Choroid plexus epithelial cell (primary cell): ENCODE measurements at regions not wholly inside any gene's neighbourhood (a gene's known extent, or its start where the extent isn't known, plus 50 kb on each side); places are given as distances from the start of the nearest gene placed in this dataset.

Source experiments
- DNase-seq: peaks from one replicate; pipeline ENCODE4 v3.0.0-alpha.2; 2010; ENCODE audit warnings: low read depth
- H3K4me3 ChIP-seq: 2 replicates; pipeline ENCODE4 v1.5.1; 2011; ENCODE audit warnings: low read depth, mild to moderate bottlenecking, control low read depth, low read length, moderate library complexity
- TF ChIP-seq, protein P1 (sequence below): conservative IDR thresholded peaks from 2 replicates; pipeline ENCODE4 v1.5.1; 2011; ENCODE audit warnings: low read depth, mild to moderate bottlenecking, control low read depth, inconsistent platforms, low read length, moderate library complexity

DNA sequence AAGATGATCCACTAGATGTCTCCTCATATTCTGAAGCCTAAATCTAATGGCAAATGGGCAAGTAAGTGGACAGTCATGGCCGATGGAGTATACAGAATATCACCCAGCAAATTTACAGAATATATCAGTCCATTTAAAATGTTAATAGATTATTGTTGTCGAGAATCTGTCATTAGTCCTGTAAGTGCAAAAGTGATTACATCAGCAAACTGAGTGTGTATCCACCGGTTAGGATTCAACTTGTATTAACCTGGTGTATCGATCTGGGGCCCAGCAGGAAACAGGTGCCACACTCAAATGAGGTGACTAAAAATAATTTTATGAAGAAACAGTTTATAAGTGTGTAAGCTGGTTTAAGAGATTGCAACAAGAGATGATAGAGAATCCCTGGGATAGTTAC is 367.9 kb upstream of the FAM47C start:
- TF ChIP-seq, protein P1, sequence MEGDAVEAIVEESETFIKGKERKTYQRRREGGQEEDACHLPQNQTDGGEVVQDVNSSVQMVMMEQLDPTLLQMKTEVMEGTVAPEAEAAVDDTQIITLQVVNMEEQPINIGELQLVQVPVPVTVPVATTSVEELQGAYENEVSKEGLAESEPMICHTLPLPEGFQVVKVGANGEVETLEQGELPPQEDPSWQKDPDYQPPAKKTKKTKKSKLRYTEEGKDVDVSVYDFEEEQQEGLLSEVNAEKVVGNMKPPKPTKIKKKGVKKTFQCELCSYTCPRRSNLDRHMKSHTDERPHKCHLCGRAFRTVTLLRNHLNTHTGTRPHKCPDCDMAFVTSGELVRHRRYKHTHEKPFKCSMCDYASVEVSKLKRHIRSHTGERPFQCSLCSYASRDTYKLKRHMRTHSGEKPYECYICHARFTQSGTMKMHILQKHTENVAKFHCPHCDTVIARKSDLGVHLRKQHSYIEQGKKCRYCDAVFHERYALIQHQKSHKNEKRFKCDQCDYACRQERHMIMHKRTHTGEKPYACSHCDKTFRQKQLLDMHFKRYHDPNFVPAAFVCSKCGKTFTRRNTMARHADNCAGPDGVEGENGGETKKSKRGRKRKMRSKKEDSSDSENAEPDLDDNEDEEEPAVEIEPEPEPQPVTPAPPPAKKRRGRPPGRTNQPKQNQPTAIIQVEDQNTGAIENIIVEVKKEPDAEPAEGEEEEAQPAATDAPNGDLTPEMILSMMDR, result no peak
- no peak overlapping the region for H3K4me3 ChIP-seq
- DNase-seq, result no peak

DNA sequence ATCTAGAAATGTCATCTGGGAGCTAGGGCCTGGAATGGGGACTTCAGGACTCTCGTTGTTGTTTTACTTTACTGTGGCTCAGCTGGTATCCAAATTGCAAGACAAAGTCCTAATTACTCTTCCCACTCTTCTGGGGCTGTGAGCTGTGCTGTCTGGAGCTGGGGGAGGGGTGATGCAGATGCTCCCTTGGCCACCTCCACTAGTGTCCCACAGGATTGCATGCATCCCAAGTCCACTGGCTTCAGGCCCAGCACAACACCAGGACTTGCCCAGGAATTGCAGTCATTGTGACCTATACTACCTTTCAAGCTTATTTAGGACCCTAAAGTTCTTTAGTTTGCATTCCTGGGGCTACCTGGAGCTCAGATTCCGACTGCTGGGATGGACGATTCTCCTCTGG is 366.1 kb upstream of the FAM47C start:
- TF ChIP-seq, protein P1, result no peak
- no peak for DNase-seq

DNA sequence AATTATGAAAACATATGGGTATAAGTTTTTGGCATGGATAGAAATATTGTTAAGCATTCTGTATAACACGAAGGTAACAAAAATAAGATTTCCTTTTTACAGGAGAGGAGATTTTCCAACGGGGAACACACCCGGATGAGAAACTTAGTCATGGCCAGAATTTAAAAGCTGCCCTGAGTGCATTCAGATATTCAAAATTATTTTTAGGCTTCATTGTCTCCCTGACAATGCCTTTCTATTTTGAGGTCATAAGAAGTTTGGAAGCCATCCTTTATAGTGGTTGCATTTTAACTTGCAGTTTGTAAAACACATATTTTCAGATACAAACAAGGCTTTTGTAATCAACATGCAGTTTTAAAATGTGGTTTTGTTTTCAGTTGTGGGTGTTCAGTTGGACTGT is 357.5 kb upstream of the FAM47C start:
- TF ChIP-seq, protein P1, result no peak
- H3K4me3 ChIP-seq, result no peak overlapping the region
- no peak for DNase-seq

More for the DNA sequence above, 366.1 kb upstream of the FAM47C start:
- H3K4me3 ChIP-seq, result no peak overlapping the region

DNA sequence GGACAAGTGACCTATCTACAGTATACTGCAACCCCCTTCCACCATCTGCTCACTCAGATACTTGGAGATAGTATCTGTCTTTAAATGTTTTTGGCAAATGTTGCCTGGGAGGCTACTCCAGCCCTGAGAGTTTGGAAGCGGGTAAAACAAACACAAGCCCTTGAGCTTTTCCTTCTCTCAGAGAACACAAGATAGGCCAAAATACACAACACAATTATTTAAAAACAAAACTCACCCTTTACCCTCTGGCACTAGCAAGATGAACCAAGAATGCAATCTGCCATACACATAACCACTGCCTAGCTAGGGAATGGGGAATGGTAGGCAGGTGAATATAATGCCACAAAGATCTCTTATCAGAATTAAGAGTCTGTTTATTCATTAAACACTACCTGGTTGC is 324.7 kb upstream of the FAM47C start:
- no peak overlapping the region for H3K4me3 ChIP-seq
- no peak for DNase-seq
- TF ChIP-seq, protein P1, result no peak

DNA sequence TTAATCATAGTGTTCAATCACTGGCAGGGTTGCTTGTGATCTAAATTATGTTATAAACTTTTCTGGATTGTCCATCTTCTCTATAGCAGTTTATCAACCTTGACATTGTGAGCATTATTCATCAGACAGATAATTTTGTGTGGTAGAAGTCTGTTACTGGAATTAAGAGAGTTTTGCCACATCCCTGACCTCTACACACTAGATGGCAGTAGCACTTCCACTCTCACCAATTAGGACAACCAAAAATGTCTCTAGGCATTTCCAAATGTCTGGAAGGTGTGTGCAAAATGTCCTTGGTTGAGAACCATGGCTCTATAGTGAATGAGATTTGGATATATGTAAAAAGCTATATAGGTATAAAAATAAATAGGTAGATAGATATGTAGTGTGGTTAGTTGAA is 324.1 kb upstream of the FAM47C start:
- TF ChIP-seq, protein P1, result no peak
- H3K4me3 ChIP-seq, result no peak overlapping the region

DNA sequence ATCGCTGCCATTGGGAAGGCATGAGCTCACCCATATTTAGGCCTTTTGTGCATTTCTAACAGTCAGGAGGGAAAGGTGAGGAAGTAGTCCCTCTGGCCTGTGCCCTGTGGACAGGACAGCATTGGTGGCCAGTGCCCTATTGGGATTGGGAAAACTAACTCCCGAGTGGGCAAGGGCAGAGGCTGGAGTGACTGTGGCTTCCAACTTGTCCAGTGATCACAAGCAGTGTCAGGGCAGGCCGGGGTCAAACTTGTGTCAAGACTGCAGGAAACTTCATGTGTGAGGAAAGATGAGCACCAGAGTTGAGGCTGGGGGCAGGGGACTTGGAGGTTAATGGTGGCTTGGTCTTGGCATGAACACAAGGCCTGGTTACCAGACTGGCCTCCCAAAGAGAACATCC is 286.2 kb upstream of the FAM47C start:
- DNase-seq, result no peak
- TF ChIP-seq, protein P1, result no peak
- no peak overlapping the region for H3K4me3 ChIP-seq

More for the DNA sequence above, 324.1 kb upstream of the FAM47C start:
- no peak for DNase-seq

DNA sequence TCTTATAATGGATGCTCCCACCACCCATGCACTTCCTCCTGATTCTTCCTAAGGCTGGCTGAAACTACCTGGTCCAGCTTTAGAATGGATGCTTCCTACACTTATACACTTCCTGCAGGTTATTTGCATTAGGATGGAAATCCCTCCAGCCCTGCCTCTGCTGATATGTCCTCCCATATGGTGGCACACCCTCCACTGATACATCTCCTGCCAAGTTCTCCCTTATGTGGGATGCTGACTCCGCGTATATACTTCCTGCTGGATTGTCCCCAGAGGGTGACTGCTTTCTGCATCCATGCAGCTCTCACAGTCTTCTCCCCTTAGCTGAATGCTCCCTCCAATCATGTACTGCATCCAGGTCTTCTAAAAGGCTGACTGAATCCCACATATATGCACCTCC is 254.6 kb upstream of the FAM47C start:
- TF ChIP-seq, protein P1, result no peak
- no peak for DNase-seq
- no peak overlapping the region for H3K4me3 ChIP-seq
